C1 segment of cervical spinal cord (tissue), 14 donors: ENCODE measurements at regions not wholly inside any gene's neighbourhood (a gene's known extent, or its start where the extent isn't known, plus 50 kb on each side); places are given as distances from the start of the nearest gene placed in this dataset.

Experiments used
- DNase-seq, 14 donors: peaks; one replicate each; lab custom pipeline; 2025; lab: John Stamatoyannopoulos, UW

DNA sequence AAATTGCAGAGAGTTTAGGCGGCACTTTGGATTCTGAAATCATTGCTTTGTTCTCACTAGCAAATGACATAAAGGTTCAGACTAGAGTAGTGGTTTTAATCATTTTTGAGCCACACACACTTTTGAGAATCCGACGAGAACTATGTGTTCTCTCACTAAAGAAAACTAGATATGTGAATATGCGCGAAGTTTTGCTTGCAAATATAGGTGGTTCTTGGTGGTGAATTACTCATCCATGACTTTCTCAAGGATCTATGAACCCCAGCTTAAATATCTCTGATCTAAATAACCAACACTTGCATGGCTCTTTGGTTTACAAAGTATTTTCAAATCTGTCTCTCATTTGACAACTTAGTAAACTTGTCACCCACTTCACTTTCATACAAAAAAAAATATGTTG lies 54.8 kb downstream of the NOG start:
- DNase-seq: no peak

DNA sequence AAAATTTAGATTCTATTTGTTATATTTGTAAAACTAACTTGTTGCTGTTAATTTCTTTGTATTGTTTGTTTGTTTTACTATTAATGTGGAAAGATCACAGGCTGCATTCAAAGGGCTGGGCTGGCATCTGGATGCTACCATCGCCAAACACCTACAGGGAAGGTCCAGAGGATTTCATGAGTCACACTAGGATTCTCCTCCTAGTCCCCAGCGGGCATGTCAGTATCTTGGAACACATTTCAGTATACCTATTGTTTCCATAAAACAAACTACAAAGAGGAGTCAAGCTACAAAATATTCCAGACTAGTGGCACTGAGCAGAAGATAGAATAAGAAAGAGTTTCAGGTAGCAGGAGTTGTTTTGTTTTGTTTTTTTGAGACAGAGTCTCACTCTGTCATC lies 55.3 kb downstream of the NOG start:
- DNase-seq: no peak

DNA sequence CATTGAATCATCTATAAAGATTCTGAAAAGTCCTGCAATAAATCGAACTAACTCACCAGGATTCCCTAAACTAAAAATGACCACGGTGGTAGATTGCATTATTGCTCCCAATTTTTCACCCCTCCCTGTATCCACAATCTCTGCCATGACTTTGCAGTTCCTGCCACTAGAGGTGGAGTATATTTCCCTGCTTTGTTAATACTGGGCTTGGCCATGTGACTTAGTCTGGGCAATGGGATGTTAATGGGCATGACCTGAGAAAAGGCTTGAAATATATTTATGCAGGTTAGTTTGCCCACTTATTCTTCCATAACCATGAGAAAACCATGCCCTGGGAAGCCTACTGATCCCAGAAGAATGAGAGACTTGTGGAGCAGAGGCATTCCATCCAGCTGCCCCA lies 59.1 kb downstream of the NOG start:
- no peak for DNase-seq

DNA sequence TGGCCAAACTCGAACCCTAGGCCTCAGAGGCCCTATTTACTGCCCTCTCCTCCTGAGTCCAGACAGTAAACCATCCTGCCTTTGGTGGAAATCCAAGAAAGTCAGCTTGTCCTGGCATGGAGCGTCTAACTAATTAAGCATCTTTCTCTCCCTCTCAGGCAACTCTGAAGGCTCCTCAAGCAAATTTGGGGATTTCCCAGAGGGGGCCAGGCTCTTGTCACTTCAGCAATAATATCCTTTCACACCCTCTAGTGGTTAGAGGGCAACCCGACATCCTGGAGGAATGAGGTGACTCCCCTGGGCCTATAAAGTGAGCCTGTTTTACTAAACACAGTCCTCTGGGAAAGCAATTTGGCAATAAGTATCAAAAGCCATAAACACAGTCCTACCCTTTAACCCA lies 60.4 kb downstream of the NOG start:
- no peak for DNase-seq

DNA sequence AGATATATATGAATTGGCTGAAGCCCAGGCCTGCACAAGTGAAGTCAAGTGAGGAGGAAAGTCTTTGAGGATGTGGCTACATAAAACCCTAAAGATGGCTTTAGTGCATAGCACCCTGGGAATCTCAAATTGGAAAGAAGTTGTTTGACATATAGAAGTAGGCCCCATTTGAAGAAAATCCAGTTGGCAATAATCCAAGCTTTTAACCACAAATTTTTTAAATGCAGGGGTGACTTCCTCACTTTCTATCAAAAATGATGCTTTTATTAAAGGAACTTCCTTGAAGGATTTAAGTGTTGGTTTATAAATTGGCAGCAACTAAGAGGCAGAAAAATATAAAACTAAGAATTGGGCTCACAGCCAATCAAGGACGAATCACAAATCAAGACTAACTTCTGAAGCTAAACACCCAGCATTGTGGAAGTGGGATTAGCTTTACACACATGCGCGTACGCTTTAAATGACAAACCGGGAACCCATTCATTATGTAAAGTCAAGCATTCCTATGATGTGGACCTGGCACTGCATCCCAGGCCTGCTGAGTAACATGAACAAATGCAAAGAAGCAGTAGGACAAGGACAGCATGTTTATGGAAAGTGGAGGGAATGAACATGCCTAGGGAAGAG lies 63.3 kb downstream of the NOG start:
- DNase-seq: no peak

DNA sequence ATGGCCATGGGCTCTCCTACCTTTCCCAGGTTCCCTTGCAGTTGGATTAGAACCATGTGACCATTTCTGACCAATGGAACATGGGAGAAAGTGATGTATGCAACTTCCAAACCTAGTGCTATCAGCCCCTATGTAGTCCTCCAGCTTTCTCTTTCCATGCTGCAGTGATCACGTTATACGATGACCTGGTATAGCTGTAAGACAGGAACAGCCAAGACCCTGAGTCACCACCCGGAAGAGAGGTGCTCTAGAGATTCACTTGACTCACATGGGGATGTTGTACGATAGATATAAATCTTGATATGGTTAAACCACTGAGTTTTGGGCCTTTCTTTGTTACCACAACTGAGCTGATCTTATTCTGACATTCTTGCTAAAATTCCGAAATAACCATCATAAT lies 65.1 kb downstream of the NOG start:
- DNase-seq: no peak

DNA sequence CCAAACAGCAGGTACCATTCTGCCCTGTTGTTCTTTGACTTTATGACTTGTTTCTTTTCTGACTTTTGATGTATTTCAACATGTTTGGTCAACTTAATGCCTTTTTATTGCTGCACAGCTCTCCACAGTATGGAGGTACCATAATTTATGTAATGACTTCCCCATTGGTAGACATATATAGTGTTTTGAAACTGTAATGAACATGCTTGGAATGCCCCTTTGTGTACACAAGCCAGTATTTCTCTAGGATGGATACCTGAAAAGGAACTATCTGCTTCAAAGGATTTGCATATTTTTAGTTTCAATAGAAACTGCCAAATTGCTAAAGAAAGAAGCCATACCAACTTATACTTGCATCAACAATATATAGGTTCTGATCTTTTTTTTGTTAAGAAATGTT lies 66.1 kb downstream of the NOG start:
- DNase-seq: no peak

DNA sequence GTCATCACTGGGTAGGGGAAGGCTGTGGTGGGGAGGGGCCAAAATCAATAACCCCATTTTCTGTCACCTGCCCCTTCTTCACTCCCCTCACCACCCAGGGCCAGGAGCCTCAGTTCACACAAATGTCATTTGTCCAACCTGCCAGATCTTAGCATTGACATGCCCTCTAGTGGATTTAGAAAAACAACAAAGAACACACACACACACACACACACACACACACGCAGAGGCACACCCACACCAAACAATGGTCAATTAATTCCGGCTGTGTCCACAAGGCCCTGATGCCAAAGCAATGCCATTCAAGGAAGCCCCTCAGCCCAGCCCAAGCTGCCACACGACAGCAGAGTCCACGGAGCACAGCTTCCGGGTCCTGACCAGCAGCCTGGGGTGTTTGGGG lies 68.4 kb downstream of the NOG start:
- DNase-seq: no peak

DNA sequence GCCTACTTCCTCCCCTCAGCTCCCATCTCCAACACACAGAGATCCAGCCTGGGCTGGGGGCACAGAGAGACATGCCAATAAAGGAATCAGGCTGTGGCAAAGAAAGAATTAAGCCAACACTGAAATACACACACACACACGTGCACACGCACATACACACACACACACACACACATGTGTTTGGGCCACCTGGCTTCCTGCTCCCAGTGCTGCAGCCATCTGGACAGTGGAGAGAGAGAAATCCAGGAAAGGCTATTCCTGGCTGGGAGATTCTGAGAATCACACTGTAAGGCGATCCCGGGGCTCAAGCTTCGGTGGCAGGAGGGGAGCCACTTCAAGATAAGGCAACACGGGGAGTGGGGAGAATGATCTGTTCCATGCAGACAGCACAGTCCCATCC lies 72.4 kb downstream of the NOG start:
- DNase-seq: no peak

DNA sequence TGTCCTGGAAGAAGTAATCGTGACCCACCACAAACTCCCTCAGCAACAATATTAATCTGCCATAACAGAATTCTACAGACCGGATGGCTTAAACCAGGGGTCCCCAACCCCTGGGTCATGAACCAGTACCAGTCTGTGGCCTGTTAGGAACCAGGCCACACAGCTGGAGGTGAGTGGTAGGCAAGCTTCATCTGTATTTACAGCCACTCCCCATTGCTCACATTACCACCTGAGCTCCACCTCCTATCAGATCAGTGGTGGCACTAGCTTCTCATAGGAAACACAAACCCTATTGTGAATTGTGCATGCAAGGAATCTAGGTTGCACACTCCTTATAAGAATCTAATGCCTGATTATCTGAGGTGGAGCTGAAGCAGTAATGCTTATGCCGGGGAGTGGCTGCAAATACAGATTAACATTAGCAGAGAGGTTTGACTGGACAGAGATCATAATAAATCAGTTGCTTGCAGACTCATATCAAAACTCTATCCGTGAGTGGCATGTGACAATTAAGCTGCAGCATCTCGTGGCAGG lies 74.5 kb downstream of the NOG start:
- no peak for DNase-seq

DNA sequence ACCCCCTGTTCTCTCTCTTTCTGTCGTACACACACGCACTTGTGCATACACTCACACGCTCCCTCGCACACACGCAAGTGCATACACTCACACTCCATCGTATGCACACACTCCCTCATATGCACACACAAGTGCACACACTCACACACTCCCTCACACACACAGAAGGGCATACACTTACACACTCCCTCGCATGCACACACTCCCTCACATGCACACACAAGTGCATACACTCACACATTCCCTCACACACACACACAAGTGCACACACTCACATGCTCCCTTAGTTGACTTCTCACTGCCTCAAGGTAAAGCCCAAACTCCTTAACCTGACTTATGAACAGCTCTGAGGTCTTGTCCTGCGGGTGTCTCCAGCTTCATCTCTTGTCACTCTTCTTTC lies 78.7 kb downstream of the NOG start:
- no peak for DNase-seq

DNA sequence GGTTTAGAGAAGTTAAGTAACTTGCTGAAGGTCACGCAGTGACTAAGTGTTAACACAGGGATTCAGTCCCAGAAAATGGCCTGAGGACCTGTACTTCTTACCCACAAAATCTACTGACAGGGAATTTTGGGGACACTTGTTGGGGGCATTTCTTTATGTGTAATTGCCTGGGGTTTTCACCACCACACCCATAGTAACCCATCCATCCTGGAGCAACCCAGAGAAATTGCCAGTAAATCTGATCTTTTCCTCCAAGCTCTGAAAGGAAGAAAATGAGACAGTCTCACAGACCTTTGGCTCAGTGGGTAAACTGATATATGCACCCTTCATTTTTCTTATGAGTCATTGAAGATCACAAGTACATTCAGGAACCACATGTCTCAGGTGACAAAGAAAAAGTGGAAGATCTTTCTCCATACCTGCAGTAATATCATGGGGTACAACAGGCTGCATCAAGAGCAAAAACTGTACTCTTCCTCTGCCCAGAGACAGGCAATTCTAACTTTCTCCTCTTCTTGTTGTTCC lies 81.0 kb downstream of the NOG start:
- DNase-seq: no peak

DNA sequence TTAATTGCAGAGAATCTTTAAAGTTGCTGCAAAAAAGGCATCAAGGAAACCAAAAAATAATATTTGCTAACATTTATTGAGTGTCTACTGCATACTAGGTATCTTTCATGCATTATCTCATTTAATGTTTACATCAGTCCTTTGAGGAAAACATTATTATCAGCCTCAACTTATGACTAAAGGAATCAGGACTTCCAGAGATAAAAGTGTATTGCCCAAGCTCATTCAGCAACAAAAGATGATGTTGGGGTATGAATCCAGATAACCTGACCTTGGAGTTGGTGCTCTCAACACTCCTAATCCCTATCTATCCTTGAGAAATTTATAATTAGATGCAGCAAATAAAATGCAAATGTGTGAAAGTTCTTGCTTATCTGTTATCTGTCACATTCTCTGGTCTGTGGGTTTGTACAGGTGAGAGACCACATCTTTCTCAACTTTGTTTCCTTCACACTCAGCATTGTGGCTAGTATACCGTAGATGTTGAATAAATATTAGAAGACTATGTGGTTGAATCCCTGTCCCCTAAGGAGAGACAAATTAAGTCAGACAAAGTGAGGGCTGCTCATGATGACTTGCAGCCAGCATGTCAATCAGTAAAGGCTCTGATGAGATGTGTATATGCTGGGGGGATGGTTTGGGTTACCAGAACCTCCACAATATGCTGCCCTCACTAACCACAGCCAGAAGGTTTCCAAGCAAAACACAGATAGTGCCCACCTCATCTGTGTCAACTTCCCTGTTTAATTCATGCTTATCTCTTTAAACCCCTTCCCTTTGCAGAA lies 82.6 kb downstream of the NOG start:
- no peak for DNase-seq

DNA sequence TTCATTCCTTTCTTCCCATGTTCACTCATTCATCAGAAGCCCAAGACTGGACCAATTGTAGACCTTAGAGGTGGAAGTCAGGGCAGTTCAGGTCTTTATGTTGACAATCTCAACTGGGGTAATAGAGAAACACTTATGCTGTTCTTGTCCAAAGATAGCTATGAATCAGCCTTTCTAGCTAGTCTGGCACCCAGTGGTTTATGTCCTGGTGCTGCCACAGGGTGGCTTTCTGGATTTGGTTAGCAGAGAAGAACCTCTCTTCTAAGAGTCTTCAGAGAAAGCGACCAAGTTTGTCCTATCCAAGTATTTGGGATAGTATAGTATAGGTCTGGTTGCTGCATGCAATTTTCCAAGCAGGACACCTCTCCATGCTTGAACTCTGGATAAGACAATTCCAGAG lies 83.3 kb downstream of the NOG start:
- DNase-seq: no peak

DNA sequence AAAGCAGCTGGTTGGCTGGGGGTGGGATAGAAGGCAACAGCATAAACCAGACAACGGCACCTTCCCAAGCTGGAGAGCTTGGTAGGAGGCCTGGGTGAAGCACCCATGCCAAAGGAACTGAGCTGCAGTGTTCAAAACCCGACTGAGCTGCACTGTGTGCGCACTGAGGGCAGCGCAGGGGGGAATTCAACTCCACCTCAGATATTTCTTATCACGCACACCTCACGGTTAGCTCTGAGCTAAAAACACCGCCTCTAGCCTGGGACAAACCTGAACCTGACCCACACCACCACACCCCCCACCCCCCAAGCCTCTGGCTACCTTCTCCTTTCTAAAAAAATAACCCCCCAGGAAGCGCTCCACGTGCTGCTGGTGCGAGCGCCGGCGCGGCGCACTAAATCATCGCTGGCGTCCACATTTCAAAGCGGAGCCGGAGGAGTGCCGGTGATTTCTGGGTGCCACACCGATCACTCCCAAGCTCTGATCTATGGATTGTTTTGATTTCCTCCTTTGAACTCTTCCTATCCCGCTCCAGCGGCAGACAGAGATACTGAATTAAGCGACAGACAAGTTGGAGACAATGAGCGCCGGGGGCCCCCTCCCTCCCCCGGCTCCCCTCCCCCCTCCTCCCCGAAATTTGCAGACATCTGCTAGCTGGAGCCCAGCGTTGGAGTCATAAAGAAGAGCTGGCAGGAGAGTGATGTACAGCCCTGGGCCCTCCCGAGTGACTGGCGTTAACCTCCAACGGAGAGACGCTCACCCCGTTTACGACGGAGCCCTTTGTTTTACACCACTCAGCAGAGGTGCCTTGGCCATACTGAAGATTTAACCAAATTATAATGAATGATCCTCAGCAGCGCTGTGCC lies 85.0 kb downstream of the NOG start:
- peak in 1 of 14 donors; percentile 2 for DNase-seq

DNA sequence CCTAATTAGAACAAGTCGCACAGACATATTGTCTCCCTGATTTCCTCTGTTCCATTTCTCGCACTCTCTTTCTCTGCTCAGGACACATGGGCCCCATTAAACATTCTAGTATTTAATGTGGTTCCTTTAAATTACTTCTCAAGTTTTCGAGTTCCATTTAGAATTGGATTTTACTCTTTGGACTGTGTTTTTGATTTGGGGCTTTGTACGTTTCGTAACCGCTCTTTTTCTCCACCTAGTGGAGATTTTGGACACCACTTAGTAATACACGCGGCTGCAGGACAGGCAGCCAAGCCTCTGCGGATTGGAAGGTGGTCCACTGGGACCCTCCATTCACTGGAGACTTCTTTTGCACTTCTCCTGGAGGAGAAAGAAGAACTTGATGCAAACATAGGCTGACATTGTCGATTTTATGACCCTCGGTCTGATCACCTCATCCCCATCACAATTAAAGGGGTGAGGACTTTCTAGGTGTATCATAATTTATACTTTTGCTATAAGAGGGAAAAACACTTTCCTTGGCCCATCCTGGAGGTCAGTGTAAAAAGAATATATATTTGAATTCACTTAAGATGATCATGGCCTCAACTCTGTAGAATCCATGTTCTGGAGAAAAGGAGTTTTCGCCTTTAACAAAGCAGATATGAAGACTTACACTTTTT lies 85.7 kb downstream of the NOG start:
- no peak for DNase-seq

DNA sequence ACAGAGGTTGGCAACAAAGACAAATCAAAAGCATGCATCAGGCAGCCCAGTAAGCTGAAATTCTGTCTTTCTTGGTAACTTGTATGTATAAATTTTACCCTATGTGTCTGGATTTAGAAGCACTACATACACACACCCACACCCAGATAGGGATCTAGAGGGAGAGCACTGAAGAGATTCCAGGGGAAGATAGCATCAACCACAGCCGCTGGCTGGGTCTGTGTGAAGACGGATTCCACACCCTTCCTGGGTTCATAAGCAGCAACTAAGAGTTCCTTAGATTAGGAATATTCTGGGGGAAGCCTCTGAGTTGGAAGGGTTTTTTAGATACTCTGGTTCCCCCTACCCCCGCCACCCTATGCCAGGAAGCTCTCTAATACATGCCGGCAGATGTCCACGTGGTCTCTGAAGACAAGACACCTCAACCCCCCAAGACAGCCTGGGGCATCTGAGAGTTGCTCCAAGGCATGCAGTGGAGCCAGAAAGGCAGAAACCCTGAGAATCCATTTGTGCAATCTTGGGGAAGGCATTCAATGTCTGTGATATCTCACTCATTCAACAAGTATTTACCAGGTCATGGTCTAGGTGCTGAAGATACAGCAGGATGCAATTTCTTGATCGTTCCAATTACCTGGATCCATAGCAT lies 86.4 kb downstream of the NOG start:
- no peak for DNase-seq

DNA sequence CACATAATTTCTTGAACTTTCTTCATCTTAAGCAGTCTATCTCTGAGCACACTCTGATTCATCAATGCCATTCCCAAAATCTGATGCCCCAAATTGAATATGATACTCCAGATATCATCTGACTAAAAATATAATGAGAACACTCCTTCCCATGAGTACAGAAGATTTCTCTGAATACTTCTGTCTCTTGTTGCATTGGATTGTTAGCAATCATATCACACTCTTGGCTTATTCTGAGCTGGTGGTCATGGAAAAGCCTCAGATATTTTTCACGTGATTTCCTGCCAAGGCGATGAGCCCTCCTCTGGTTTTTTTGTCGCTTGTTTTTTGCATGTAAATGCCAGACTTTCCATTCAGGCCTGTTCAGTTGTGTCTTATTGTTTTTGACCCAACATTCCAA lies 87.2 kb downstream of the NOG start:
- DNase-seq: no peak

DNA sequence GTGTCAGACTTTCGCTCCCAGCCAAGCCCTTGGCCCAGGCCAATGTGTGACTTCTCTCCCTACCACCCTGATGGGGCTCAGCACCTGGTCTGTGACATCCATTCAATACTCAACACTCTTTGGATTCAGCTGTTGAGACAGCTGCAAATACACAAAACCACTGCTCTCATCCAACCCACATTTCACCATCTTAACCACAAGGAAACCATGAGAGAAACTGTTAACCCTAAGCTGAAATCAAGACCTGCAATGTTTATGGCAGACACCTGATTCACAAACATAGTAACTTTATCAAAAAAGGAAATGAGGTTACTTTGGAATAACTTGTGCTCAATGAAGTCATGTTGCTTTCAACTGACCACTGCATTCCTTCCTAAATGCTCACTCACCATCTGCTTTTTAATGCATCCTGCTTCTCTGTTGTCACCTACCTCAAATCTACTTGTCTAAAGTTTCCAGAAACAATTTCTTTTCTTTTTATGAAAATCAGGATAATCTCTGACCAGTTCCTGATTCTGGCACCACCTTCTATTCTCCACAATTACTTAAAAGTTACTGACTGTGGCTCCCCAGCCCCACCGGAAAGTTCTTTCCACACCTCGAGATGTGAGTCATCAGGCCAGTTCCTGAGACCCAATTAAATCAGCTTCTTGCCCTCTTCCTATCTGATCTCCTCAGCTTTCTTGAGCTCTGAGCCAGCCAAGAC lies 88.2 kb downstream of the NOG start:
- no peak for DNase-seq

DNA sequence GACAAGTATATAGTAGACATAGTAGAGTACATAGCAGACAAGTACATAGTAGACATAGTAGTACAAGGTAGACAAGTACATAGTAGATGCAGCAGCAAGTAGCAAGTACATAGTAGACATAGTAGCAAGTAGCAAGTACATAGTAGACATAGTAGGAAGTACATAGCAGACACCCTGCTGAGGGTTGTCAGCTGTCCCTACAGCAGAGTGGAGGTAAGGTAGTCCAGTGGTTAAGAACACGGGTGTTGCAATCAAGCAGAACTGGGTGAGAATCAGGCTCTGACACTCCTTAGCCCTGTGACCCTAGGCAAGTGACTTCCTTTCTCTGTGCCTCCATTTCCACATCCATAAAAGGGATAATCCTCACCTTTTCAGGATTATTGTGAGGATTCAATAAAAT lies 94.7 kb downstream of the NOG start:
- DNase-seq: no peak
